ENCODE measurements at regions not wholly inside any gene's neighbourhood (a gene's known extent, or its start where the extent isn't known, plus 50 kb on each side); places are given as distances from the start of the nearest gene placed in this dataset.

DNA sequence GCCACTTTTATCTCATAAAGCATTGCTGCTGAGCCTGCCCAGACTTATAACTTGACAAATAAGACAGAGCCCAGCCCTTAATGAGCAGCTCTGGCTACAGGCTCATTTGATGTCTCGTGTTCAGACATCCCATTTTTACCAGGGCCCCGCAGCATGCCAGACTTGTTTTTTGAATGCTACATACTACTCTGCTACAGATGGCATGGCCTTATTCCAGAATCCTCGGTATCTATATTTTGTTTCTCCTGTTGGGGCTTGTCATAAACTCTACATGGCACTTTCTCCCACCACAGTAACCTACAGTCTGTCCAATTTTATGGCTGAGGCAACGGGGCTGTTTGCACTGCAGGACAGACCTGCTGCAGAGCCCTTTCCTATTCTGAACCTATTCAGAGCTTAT, 179.0 kb upstream of the DDX18 start:
- Histone ChIP-seq H4K8ac (ENCODE audit: low read depth in 2 of 2, low read length in 2 of 2) (no peak overlapping the region), H3K9ac (ENCODE audit: low read depth, low read length) (no peak overlapping the region), H2BK120ac (ENCODE audit: low read depth, low read length) (no peak overlapping the region), H3K4me3 (ENCODE audit: insufficient read depth, low read depth, low read length) (no peak overlapping the region), H3K27ac (ENCODE audit: insufficient read depth, low read length) (no peak overlapping the region), H3K36me3 (ENCODE audit: control insufficient read depth, insufficient read depth, low read length) (no peaks in the 10 kb centered on the region), H3K79me1 (ENCODE audit: low read depth in 1 of 2, low read length in 2 of 2) (no peaks in the 10 kb centered on the region), H3K27me3 (ENCODE audit: control insufficient read depth, insufficient read depth, low read length) (no peaks in the 10 kb centered on the region), H3K18ac (ENCODE audit: low read depth, low read length) (no peak overlapping the region), H4K91ac (ENCODE audit: insufficient read depth, low read depth, low read length) (no peak overlapping the region), H2AK5ac (ENCODE audit: low read depth, low read length) (no peak overlapping the region), H4K20me1 (ENCODE audit: insufficient read depth, low read length) (no peaks in the 10 kb centered on the region), H3K14ac (replicated peaks; ENCODE audit: low read depth, low read length) (no peak overlapping the region), H3K9me1 (ENCODE audit: insufficient read depth, low read length) (no peaks in the 10 kb centered on the region), H2BK15ac (ENCODE audit: low read depth, low read length) (no peak overlapping the region), H3K56ac (ENCODE audit: extremely low read depth, insufficient read depth, low read length) (no peak overlapping the region), H2AFZ (replicated peaks; ENCODE audit: low read length, poor library complexity) (no peak overlapping the region), H4K5ac (ENCODE audit: low read depth, low read length) (no peak overlapping the region), H3K9me3 (ENCODE audit: control insufficient read depth, insufficient read depth, low read length) (peaks cover 12% of the 10 kb centered on the region), H2BK5ac (ENCODE audit: low read depth, low read length, poor library complexity, severe bottlenecking) (no peak overlapping the region), H3K4me1 (ENCODE audit: control insufficient read depth, insufficient read depth, low read length) (no peaks in the 10 kb centered on the region), H3K4ac (ENCODE audit: low read depth, low read length) (no peak overlapping the region), H3K23ac (ENCODE audit: low read depth, low read length) (no peak overlapping the region), H3K4me2 (ENCODE audit: low read depth, low read length) (no peak overlapping the region), H2BK20ac (ENCODE audit: low read depth, low read length) (no peak overlapping the region), H2AK9ac (replicated peaks; ENCODE audit: low read depth, low read length, poor library complexity) (no peak overlapping the region)
- DNase-seq, result no peak
- BruUV-seq (replicated peaks), result no TSS peak
- intact Hi-C loops (cut with micrococcal nuclease) (no loop called here), dilution Hi-C loops (cut with HindIII; ENCODE audit: low sequenced_read_pairs, unreplicated experiment) (no loop called here), in situ Hi-C loops (cut with MboI; ENCODE audit: low sequenced_read_pairs) (no loop called here)
- POLR2A ChIA-PET (ENCODE audit: unreplicated experiment), result no interaction called here
- CTCF ChIA-PET, result no interaction called here
- 7% methylated on average over 2 of the region's 4 CpGs; no CpG with 5 or more reads in 1 of the 2 experiments for WGBS, 2 experiments (ENCODE audit: extremely low coverage in 2 of 2, insufficient read length in 1 of 2)
- TF ChIP-seq NFE2L2 (IDR thresholded peaks at IDR 0.05; ENCODE audit: low read depth, low read length) (no peak), FOS (IDR thresholded peaks at IDR 0.05; ENCODE audit: low read depth, low read length) (no peak), POLR2A (IDR thresholded peaks at IDR 0.05; ENCODE audit: low read depth, low read length) (no peak), BHLHE40 (IDR thresholded peaks at IDR 0.05; ENCODE audit: low read depth, low read length) (no peak), CEBPB (IDR thresholded peaks at IDR 0.05; ENCODE audit: low read depth, low read length) (no peak), MXI1 (IDR thresholded peaks at IDR 0.05; ENCODE audit: borderline replicate concordance, low read depth, low read length) (no peak)
- TF ChIP-seq, protein P1, sequence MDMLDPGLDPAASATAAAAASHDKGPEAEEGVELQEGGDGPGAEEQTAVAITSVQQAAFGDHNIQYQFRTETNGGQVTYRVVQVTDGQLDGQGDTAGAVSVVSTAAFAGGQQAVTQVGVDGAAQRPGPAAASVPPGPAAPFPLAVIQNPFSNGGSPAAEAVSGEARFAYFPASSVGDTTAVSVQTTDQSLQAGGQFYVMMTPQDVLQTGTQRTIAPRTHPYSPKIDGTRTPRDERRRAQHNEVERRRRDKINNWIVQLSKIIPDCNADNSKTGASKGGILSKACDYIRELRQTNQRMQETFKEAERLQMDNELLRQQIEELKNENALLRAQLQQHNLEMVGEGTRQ (IDR thresholded peaks at IDR 0.05; ENCODE audit: low read depth, low read length), result no peak
- TF ChIP-seq, protein P2, sequence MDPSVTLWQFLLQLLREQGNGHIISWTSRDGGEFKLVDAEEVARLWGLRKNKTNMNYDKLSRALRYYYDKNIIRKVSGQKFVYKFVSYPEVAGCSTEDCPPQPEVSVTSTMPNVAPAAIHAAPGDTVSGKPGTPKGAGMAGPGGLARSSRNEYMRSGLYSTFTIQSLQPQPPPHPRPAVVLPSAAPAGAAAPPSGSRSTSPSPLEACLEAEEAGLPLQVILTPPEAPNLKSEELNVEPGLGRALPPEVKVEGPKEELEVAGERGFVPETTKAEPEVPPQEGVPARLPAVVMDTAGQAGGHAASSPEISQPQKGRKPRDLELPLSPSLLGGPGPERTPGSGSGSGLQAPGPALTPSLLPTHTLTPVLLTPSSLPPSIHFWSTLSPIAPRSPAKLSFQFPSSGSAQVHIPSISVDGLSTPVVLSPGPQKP (IDR thresholded peaks at IDR 0.05; ENCODE audit: borderline replicate concordance, low read depth, low read length), result no peak
- TF ChIP-seq, protein P3, sequence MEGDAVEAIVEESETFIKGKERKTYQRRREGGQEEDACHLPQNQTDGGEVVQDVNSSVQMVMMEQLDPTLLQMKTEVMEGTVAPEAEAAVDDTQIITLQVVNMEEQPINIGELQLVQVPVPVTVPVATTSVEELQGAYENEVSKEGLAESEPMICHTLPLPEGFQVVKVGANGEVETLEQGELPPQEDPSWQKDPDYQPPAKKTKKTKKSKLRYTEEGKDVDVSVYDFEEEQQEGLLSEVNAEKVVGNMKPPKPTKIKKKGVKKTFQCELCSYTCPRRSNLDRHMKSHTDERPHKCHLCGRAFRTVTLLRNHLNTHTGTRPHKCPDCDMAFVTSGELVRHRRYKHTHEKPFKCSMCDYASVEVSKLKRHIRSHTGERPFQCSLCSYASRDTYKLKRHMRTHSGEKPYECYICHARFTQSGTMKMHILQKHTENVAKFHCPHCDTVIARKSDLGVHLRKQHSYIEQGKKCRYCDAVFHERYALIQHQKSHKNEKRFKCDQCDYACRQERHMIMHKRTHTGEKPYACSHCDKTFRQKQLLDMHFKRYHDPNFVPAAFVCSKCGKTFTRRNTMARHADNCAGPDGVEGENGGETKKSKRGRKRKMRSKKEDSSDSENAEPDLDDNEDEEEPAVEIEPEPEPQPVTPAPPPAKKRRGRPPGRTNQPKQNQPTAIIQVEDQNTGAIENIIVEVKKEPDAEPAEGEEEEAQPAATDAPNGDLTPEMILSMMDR (conservative IDR thresholded peaks at IDR 0.05; ENCODE audit: low read depth, low read length), result no peak
- no peak for ATAC-seq (ENCODE audit: low read depth)
